Testis (tissue), 2 donors: ENCODE measurements at regions not wholly inside any gene's neighbourhood (a gene's known extent, or its start where the extent isn't known, plus 50 kb on each side); places are given as distances from the start of the nearest gene placed in this dataset.

Source experiments
- DNase-seq: peaks from one replicate; pipeline ENCODE4 v3.0.0-alpha.2; 2019
- H3K27ac ChIP-seq, 2 donors: fragments of 200-600 bp; sonication (generic); one replicate each; pipeline ENCODE4 v1.5.1; 2019
- H3K27me3 ChIP-seq: fragments of 200-600 bp; sonication (generic); one replicate; pipeline ENCODE4 v1.5.1; 2019
- H3K36me3 ChIP-seq: fragments of 200-600 bp; sonication (generic); one replicate; pipeline ENCODE4 v1.5.1; 2017; ENCODE audit warnings: low read depth; ENCODE audit errors: missing control alignments
- H3K4me1 ChIP-seq: fragments of 200-600 bp; sonication (generic); one replicate; pipeline ENCODE4 v1.5.1; 2019
- H3K4me3 ChIP-seq, 2 donors: fragments of 200-600 bp; sonication (generic); one replicate each; pipeline ENCODE4 v1.5.1; 2017 to 2019
- H3K9me3 ChIP-seq: fragments of 200-600 bp; sonication (generic); one replicate; pipeline ENCODE4 v1.5.1; 2017
- POLR2A ChIP-seq: fragments of 450-650 bp; IDR thresholded peaks from one replicate; pipeline ENCODE4 v1.6.1; 2017; ENCODE audit warnings: antibody characterized with exemption, mild to moderate bottlenecking, moderate library complexity
- WGBS, 2 donors: methylation state at CpG; one replicate each; pipeline ENCODE4 v1.1.5; 2018; 5-methylcytosine and 5-hydroxymethylcytosine counted together
- intact Hi-C: fragments of 100-400 bp; cut with DNase I; formaldehyde crosslinking; loops from one replicate; pipeline ENCODE4 v1.15.1; 2023; ENCODE audit warnings: low total_unique reads
- TF ChIP-seq, protein P1 (sequence below), 3 experiments: fragments of 450-650 bp in 2 of 3; fragments of 200-600 bp in 1 of 3; sonication (generic) in 1 of 3; IDR thresholded peaks; one replicate each; pipeline ENCODE4 v1.5.1; 2016 to 2019; ENCODE audit warnings: antibody characterized with exemption in 3 of 3, mild to moderate bottlenecking in 2 of 3, moderate library complexity in 1 of 3

DNA sequence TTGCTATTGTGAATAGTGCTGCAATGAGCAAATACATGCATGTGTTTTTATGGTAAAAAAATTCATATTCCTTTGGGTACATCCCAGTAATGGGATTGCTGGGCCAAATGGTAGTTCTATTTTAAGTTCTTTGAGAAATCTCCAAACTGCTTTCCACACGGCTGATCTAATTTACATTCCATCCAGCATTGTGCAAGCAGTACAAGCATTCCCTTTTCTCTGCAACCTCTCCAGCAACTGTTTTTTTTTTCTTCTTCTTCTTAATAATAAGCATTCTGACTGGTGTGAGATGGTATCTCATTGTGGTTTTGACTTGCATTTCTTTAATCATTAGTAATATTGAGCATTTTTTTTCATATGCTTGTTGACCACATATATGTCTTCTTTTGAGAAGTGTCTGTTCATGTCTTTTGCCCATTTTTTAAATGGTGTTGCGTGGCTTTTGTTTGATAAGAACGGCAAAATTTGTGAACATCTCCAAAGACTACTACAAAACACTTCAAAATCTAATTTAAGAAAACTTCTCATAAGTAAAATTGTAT, 136.1 kb upstream of the MYO3A start:
- Histone ChIP-seq H3K27me3 (no peaks in the 10 kb centered on the region), H3K4me1 (no peaks in the 10 kb centered on the region), H3K9me3 (no peaks in the 10 kb centered on the region), H3K4me3 (no peak overlapping the region), H3K36me3 (no peaks in the 10 kb centered on the region), H3K27ac (no peak overlapping the region)
- 86 to 87% methylated on average over 3 of the region's 3 CpGs for WGBS, 2 donors
- no peak for DNase-seq
- TF ChIP-seq, protein P1, sequence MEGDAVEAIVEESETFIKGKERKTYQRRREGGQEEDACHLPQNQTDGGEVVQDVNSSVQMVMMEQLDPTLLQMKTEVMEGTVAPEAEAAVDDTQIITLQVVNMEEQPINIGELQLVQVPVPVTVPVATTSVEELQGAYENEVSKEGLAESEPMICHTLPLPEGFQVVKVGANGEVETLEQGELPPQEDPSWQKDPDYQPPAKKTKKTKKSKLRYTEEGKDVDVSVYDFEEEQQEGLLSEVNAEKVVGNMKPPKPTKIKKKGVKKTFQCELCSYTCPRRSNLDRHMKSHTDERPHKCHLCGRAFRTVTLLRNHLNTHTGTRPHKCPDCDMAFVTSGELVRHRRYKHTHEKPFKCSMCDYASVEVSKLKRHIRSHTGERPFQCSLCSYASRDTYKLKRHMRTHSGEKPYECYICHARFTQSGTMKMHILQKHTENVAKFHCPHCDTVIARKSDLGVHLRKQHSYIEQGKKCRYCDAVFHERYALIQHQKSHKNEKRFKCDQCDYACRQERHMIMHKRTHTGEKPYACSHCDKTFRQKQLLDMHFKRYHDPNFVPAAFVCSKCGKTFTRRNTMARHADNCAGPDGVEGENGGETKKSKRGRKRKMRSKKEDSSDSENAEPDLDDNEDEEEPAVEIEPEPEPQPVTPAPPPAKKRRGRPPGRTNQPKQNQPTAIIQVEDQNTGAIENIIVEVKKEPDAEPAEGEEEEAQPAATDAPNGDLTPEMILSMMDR (IDR thresholded peaks at IDR 0.05), result no peak
- TF ChIP-seq POLR2A, result no peak
- intact Hi-C loops, result no loop called here

DNA sequence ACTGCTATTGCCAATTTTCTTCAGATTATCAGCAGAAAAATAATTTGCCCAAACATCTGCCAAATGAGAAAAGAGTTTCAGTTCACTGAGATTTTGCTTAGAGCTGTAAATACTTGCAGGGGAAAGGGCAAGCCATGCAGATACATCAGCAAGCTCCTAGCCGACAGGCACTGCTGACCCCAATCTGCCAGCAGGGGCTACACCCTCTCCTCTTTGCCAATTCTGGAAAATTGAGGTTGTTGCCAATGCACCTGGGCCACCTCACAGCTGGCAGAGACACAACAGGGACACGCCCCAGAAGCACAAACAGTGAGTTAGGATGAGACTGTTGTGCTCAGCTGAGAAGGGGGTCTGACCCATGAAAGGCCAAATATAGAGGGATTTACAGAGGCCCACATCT, 129.5 kb upstream of the MYO3A start:
- Histone ChIP-seq H3K36me3 (no peaks in the 10 kb centered on the region), H3K9me3 (no peaks in the 10 kb centered on the region), H3K4me3 (no peak overlapping the region), H3K27ac (no peak overlapping the region), H3K4me1 (no peaks in the 10 kb centered on the region), H3K27me3 (no peaks in the 10 kb centered on the region)
- no peak for TF ChIP-seq POLR2A
- TF ChIP-seq, protein P1 (IDR thresholded peaks at IDR 0.05), result no peak
- intact Hi-C loops, result no loop called here
- WGBS, 2 donors, result 66 to 79% methylated on average over 2 of the region's 2 CpGs
- DNase-seq, result no peak

DNA sequence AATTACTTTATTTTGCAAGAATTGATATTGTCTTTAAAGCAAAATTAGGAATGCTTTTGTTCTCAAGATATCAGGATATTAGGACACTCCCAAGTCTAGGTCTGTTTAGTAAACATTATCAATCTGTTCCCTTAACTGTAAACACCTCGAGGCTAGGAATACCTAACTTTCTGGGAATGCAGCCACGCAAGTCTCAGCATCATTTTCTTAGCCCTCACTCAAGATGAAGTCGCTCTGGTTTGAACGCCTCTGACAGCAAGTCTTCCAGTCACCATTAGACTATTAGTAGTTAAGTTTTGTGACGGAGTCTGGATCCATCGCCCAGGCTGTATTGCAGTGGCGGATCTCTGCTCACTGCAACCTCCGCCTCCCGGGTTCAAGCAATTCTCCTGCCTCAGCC, 128.0 kb upstream of the MYO3A start:
- intact Hi-C loops, result no loop called here
- no peaks in the 10 kb centered on the region for H3K9me3 ChIP-seq
- no peak for DNase-seq
- H3K27ac ChIP-seq, result no peak overlapping the region
- no peaks in the 10 kb centered on the region for H3K4me1 ChIP-seq
- no peaks in the 10 kb centered on the region for H3K36me3 ChIP-seq
- no peak overlapping the region for H3K4me3 ChIP-seq
- TF ChIP-seq POLR2A, result no peak
- TF ChIP-seq, protein P1 (IDR thresholded peaks at IDR 0.05), result no peak
- no peaks in the 10 kb centered on the region for H3K27me3 ChIP-seq
- 76 to 78% methylated on average over 6 to 9 of the region's 9 CpGs for WGBS, 2 donors

DNA sequence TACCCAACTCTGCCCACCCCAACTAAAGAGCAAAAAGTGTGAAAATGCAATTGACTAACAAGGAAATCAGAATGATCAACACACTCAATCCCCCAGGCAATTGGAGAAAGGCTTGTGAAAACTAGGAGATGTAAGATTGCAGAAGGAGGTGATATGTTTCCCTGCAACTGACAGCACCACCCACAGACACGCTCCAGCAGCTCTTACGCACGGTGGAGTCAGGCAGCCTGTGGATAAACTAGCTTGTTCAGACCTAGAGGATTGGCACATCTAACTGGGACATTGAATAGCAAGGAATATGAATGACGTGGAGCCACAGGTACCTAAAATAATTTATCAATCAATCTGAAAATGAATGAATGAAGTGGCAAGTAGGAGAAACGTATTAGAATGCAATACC, 125.7 kb upstream of the MYO3A start:
- DNase-seq, result no peak
- TF ChIP-seq, protein P1 (IDR thresholded peaks at IDR 0.05), result no peak
- TF ChIP-seq POLR2A, result no peak
- 59 to 68% methylated on average over 5 of the region's 5 CpGs for WGBS, 2 donors
- Histone ChIP-seq H3K27me3 (no peaks in the 10 kb centered on the region), H3K36me3 (no peaks in the 10 kb centered on the region), H3K9me3 (no peaks in the 10 kb centered on the region), H3K4me3 (no peak overlapping the region), H3K4me1 (no peaks in the 10 kb centered on the region), H3K27ac (no peak overlapping the region)
- intact Hi-C loops, result no loop called here

DNA sequence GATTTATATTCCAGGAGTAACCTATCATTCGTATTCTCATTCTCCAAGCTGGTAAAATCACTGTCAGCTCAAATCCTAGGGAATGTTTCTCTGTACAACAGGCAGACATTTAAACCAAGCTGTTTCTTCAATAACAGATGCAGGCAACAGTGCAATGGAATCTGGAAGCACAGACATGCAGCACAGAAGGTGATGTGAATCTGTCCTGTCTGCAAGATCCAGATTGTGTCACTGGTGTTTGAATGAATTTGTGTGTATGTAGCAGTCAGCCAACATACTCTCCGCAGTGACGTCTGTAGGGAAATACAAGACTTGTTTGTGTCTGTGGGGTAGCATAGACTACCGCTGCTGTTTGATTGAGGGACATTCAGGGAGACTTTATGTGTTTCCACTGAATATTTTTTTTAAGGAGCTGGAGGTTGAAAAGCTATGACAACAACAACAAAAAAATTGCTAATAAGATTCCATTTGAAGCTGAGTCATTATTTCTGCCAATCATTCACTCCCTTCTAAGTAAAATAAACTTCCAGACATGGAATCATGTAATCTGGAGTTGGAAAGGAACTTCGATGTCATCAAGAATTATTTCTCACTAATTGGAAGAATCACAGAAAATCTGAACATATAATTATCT, 122.9 kb upstream of the MYO3A start:
- no peak for DNase-seq
- H3K4me3 ChIP-seq, result no peak overlapping the region
- H3K4me1 ChIP-seq, result no peaks in the 10 kb centered on the region
- intact Hi-C loops, result no loop called here
- no peaks in the 10 kb centered on the region for H3K27me3 ChIP-seq
- no peak overlapping the region for H3K27ac ChIP-seq
- no peak for TF ChIP-seq POLR2A
- TF ChIP-seq, protein P1 (IDR thresholded peaks at IDR 0.05), result no peak
- no peaks in the 10 kb centered on the region for H3K9me3 ChIP-seq
- no peaks in the 10 kb centered on the region for H3K36me3 ChIP-seq
- 75 to 80% methylated on average over 5 of the region's 5 CpGs for WGBS, 2 donors
